CD4-positive, alpha-beta T cell treated with Interferon gamma for 1 hour (primary cell): ENCODE measurements at regions not wholly inside any gene's neighbourhood (a gene's known extent, or its start where the extent isn't known, plus 50 kb on each side); places are given as distances from the start of the nearest gene placed in this dataset.
"Not testable (repeated sequence)": the region's sequence is repeated elsewhere in the genome, so short reads cannot be mapped to it uniquely, and the experiment has no call there.

ENCODE experiments used
- DNase-seq: peaks from one replicate; pipeline ENCODE4 v3.0.0-alpha.2; 2020

DNA sequence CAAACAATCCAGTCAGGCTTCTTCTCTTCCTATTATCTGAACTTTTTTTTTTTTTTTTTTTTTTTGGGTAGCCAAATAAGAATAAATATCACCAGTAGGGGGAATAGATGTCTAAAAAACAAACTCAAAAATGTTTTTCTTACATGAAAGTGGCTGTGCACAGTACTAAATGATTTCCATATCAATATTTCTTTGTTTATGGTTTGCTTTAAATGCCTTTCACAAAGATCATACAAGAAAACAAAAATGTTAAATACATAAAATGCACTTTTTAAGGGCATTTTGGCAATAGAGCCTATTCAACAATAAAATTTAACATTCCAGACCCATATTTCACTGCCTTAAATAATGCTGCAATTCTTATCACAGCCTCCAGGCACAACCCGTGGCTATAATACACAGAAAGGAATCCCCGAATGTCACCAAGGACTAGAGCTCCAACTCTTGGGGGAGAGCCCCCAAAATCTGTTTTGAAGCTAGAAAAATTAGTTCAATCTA lies 91.1 kb upstream of the TBCA start:
- no peak for DNase-seq

DNA sequence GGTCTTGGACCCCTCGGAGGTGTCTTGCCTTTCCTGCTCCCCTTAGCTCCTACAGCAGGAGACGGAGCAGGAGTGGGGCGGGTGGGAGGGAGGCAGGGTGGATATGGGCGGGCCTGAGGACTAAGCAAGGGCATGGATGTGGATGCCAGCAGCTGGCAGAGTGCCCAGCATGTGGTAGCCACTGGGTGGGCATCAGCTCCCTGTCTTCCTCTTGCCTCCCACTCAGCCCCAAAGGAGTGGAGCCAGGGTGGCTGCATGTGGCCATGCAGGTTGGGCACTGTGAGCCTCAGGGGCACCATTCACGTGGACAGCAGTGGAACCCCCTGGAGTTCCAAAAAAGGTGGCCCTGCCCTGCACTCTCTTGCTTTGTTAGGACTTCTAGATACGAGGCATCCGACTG lies 90.1 kb upstream of the TBCA start:
- no peak for DNase-seq

DNA sequence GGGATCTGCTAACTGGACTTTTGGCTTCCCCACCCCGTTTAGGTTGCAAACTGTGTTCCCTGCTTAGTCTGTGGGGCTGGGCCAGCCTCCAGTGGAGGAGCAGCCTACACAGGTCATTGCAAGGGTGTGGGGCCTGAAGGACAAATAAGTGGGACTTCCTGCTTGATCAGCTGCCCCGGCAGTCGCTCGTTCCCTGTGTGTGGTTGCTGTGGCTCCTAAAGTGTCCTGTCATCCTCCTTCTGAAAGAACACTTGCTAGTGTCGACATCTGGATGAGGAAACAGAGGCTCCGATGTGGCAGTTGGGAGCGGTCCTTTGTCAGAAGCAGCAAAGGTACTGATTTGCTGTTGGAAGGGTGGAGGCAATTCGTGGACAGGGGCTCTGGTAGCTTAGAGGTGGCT lies 88.9 kb upstream of the TBCA start:
- peak; percentile 62 for DNase-seq

DNA sequence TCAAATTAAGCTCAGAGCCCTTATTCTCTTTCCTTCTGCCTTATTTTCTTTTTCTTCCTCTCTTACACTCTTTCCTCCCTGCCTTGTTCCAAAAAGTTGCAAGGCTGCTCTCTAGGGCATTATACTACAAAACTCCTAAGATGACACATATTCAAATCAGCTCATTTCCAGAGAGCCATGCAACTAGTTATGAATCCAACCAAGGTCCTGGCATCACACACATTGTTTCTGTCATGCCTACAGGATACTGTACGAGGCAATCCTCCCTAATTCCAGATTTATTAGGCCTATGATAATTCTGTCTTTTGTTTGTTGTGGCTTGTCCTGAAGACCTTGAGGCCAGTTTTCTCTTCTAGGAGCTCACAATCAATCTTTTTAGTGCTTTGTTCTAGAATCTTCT lies 87.0 kb upstream of the TBCA start:
- DNase-seq: no peak

DNA sequence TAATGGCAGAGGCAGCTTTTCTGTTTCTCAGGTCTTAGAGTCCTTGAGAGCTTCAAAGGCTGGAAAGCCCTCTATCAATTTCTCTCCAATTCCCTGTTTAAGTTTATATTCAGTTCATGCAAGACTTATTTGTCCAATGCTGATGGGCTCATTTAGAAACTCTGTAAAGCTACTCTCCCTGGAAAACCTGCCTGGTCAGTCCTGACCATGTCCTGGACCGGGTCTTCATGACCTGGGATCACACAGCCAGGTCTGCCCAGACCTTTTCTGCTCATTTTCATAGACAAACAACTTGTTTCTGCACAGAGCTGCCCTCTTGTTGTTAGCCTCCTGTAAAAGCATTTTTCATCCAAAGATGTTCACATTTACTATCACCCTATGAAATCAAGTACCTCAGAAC lies 85.4 kb upstream of the TBCA start:
- DNase-seq: no peak

DNA sequence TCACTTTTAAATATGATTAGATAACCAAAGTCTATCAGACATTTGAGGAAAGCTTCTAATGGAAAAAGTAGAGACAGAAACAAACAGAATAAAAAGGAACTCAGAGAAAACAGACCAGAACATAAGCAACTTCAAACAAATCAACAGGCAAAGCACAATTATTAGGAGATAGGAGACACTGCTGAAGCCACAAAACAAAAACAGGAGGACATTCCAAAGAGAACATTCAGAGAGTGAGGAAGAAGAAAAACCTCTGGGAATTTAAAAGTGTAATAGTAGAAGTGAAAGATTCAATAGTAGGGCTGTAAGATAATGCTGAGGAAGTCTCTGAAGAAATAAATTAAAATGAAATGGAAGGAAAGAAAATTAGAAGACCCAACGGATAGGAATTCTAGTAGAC lies 83.2 kb upstream of the TBCA start:
- no peak for DNase-seq

DNA sequence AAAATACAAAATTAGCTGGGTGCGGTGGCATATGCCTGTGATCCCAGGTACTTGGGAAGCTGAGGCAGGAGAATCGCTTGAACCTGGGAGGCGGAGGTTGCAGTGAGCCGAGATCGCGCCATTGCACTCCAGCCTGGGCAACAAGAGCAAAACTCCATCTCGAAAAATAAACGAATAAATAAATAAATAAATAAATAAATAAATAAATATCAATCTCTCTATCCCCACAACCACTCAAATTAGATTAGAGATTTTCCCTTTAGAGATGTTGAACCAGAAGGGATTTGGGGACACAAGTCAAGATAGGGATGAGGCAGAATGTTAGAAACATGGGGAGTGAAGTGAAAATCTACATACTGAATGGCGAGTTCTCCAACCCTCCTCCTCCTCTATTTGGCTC lies 82.5 kb upstream of the TBCA start:
- DNase-seq: not testable (repeated sequence)

DNA sequence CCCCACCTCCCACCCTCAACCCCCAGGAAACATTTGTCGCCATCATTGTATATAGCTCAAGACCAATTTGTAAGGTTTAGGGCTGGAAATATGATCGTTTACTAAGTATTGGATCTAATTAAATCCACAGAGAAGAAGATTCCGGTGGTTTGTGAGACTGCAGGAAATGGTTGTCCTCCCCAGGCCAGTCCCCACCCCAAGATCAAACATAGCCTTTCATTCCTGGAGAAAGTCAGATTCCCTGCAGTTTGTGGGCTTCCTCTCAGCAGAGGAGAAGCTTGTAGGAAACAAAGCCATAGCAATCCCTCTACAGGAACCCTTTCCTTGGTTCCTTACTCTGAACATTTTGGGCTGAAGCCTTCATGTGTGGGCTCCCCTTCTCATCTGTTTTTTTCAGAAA lies 79.2 kb upstream of the TBCA start:
- DNase-seq: no peak

DNA sequence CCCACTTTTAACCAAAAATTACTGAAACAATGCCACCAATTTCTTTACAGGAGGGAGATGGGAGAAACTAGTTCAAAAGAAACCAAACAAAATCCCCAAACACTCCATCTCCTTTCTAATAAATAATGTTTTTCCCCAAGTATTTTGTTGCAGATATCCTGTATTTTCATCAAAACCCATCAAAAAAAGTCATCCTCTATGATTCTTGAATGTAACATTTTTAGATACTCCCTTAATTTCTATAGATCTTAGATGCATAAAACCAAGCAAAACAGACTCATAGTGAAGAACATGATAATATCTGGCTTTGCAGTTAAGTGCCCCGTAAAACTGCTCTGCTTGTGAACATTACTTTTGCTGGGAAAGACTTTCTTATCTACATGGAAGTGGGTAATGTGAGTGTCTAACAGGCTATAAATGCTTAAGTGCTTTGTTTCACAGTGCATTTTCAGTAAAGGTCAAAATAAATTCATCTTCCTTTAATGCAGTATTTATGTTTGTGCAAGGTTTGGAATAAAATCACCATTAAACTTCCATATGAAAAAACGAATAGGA lies 77.3 kb upstream of the TBCA start:
- no peak for DNase-seq

DNA sequence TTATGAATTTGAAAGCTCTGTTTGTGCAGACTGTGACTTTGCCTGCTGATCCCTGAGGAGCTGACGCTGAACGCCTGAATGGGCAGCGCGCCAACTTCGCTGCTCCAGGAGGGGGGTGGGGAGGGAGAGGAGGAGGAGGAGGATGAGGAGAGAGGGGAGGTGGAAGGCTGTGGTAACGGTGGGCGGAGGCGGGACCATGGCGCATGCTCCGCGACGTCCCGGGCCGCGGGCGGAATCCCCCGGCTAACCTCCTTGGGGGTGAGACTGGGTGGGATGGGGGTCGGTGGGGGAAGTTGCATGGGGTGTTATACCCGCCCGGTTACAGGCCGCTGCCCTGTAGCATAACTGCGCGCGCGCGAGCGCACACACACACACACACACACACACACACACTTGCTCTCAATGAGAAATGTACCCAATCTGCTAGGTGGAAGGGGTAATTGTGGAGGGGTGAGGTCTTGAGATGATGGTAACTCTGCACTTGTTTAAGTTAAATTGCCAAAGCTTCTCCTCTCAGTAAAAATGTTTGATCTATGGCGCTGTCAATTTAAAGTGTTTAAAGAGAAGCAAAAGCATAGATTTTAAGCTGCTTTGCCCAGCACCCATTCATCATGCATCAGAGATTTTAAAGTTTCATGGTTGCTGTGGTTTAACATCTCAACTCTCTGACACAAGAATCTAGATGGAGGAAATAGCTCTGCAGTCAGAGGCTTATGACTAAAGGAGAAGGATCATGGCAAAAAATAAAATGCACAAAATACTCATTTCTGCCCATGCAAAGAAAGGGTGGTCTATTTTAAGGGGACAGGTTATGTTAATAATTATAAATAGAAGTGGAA lies 76.6 kb upstream of the TBCA start:
- peak; percentile 56 for DNase-seq

DNA sequence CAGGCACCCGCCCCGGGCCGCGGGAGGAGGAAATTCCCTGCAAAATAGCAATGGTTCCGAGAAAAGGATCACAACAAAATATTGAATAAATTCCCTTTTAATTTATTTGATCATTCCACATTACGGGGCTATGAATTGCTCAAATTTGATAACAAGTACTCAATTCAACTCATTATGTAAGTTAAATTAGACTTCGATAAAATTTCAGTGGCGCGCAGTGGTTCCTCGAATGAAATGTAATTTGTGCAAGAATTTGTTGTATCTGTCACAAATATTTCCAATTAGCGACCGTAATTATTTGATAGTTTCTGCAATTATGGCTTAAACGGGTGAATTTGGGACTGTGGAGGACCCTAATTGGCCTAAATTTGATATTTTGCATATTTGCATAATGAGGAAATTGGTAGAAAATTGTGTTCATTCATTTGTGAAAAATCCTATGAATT lies 76.0 kb upstream of the TBCA start:
- no peak for DNase-seq

DNA sequence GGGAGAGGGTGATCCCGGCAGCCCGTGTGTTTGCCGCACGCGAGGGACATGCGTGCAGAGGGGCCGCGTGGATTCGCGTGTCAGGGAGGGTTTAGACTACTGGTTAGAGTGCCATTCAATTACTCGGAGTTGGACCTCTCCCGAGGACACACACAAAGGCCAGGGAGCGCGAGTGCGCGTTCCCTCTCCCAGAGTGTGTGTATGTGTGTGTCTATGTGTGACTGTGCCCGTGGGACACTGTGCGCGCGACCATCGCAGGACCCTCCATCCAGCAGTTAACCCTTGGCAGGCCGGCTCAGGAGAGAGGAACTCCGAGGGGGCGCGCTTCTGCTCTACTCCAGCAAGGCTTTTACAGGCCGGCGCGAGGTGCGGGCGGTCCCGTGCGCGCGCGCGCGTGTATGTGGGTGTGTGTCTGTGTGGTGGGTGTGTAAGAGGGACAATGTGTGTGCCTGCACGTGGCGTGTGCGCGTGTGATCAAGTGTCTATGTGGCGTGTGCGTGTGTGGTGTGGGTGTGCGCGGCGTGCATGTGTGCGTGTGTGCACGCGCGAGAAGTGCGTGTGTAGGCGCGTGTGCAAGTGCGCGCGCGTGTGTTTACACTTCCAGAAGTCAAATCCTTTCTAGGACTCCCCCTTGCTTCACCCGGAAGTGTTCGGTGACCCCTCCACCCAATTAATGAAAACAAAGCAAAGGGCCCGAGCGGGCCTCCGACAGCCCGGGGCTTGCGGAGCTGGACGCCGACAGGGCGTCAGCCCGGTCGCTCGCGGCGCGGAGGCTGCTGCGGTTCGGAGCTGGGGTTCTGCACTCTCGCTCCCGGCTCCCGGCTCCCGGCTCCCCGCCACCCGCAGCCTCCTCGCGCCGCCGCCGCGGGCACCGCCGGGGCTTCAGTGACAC lies 75.3 kb upstream of the TBCA start:
- DNase-seq: no peak

DNA sequence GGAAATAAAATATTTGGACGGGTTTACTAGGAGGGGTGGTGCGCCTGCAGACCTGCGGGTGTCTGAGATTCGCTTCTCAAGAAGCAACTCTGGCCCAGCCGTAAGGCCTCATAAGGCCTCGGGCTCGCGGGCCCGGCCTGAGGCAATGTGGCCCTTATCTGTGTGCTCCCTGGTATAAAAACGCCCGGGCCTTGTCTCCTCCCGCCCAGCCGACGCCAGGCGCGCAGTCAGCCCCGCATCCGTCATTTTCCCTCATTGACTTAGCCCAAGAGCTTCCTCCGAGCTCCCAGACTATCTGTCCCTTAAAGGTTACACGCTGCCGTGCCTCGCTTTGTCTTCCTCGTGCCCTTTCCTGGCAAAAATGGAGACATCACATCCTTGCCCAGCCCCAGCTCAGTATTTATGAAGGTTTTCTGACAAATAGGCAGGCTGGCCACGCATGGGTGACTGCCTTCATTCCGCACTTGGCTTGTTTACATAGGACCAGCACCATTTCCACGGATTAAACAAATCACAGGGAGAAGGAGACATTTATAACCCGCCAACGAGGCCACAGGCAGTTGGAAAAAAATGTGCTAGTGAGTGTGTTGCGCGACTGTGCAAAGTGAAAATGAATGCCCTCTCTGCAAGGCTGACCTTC lies 74.5 kb upstream of the TBCA start:
- DNase-seq: no peak

DNA sequence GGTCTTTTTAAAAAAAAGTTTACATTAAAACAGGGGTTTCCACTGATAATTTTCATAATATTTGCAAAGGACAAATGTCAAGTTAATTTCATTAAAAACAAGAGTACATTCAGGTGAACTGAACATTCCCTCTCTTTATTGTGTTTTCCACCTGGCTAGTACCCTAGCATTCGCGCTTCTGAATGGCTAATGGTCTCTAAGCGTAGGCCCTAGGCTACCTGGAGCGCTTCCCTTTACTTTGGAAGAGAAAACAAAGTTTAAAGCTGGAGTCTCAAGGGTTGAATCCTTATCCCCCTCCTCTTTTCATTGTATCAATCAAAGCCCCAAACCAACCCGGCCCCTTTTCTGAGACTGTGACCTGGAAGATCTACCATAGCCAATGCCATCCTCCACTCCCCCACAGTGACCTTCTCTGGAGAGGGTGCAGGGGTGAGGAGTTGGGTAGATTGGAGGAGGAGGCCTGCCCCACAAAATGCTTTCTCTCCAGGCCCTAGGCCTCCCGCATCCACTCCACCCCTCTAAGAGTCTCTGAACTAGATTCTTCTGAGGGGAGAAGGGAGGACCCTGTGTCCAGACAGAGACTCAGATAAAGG lies 73.3 kb upstream of the TBCA start:
- DNase-seq: no peak

DNA sequence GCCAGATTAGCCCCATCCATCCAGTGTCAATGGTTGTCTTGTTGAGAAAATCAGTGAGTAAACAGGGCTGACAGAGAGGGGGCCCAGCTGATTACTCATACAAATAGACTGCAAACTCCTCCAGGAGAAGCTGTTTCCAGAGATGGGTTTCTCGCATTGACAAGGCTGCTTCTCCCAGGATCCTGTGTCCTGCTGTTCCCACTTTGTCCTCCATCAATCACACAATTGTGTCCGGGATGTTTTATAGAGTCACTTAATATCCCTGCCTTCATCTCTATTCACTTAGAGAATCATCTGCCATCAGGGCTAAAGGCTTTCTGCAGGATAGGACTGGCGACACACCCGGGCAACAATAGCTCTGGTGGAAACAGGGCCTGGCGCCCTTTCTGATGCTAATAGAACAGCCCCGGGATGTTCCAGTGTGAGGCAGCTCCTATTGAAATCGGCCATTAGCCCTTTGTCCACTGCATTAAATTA lies 71.7 kb upstream of the TBCA start:
- no peak for DNase-seq

DNA sequence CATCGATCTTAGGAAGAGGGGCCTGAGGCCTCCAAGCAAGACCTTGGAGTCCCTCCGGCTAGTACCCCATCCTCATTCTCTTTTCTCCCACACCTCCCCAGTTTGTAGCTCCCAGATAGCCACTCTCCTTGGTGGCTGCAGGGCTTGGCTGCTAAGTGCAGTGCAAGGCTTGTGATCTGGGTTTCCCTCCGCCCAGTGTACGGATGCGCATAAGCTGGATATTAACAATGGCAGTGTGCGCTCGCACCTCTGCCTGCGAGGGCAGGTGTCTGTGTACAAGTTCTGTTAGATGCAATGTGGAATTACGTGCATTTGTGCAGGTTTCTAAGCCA lies 71.0 kb upstream of the TBCA start:
- no peak for DNase-seq

DNA sequence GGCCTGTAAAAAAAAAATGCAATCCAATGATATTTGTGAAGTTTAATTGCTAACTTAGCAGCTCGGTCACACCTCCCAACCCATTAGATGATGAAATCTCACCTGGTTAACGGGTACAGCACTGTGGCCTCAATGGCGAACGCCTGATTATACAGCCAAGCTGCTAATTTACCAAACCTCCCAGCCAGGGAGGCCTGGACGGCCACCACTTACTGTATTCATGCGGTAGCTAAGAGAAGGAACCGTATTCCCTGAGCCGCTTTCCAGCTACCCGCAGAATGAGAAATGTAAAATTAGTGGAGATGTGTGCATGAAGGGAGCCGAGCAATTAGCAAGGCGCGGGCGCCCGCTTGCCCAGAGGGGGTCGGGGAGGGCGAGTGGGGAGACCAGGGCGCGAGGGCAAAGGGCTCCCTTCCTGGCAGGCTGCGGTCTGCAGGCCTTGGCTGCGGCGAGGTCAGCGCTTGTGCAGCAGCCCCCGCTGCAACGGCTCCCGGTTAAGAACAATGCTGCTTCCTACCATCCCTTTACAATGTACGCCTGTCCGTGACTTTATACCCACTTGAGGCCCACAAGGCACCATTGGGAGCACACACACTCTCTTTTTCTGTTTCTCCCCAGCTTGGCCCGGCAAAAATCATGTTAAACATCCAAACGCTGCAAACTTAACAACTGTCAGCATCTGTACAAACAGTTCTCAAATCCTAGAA lies 70.4 kb upstream of the TBCA start:
- no peak for DNase-seq

DNA sequence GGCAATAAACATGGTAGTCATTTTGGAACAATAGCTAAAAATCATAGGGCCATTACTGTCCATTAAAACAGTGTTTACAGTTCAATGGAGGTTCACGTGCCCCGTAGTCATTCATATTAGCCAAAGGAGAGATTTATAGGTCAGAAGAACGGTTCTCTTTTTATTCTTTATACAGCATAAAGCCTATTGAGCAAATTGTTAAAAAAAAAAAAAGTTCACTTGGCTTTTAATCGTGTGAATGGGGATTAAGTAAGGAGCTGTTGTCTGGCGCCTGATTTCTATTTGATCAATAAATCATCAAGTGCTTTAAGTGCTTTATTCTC lies 69.1 kb upstream of the TBCA start:
- DNase-seq: no peak

DNA sequence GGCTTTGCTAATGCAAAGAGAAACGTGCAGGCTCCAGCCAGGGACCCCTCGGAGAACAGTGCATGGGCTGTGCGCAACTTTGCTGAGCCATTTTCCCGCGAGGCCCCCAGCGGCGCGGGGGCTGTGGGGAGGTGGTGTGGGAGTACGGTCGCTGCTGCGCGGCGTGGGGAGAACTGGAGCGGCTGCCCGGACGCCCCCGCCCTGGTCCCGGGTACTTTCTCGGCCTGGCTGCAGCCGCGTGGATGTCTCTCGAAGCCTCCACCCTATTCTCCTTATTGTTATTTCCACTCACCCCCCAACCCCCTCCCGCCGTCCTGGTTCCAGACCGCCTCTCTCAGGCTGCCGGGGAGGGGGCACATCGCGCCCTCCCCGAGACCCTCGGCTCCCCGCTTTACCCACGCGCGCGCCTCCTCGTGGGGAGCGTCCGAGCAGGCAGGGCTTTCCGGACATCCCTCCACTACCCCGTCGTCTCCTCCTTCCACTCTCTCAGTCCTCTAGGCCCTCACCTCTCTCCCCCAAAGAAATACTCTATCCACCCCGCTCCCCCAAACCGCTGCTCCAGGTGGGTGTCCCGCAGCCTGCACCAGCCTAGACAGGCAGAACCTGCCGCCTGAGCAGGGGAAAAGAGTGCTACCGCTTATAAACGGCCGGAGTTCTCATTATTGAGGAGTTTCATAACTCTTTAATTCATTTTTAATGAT lies 68.6 kb upstream of the TBCA start:
- DNase-seq: no peak

DNA sequence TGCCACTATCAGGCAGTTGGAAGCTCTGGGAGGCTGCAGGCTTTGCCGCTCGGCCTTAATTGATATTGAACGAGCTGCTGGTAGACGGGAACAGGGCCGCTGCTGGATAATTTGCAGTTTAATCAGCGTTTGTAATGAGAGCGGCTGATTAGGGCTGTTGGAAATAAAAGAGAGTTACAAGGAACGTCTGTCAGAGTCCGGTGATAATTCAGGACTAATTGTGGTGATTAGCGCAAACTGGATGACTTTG lies 68.2 kb upstream of the TBCA start:
- DNase-seq: no peak

DNA sequence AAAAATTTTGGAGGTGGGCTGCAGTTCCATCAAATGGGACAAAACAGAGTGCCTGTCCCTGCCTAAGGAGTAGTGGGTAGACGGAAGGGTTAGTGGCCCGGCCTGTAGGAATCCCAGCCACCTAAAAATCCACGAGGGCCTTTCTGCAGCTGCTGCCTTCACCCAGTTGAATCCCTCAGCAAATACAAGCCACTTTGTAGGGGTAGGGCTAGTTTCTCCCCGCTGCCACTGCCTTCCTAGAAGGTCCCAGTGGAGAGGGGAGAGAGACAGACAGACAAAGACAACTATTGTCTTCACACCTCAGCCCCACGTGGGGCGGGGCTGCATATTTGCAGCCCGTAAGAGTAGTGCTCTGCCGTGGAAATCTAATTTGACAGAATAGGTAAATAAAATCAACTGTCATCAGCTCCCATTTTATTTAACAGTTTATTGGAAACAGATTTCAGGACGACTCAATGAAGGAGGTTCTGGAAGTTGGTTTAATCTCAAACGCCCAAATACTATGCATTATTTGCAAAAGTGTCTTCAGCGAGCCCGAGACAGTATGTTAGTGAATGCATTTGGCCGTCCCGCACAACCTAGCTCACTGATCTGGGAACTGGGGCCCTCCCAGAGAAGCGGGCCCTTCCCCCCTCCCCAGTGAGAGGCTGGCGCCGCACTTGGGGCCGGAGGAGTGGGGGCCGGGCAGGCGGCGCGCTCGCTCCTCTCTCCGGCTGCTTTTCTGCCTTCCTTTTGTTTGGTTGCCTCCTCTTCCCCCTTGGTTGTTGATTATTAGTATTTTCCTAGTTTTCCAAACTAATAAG lies 67.6 kb upstream of the TBCA start:
- no peak for DNase-seq
